SKM-1 treated with dmso at 0.1 percent for 144 hours (cell line): ENCODE measurements at regions not wholly inside any gene's neighbourhood (a gene's known extent, or its start where the extent isn't known, plus 50 kb on each side); places are given as distances from the start of the nearest gene placed in this dataset.
"Not testable (repeated sequence)": the region's sequence is repeated elsewhere in the genome, so short reads cannot be mapped to it uniquely, and the experiment has no call there.

Experiments used
- DNase-seq: peaks from one replicate; lab custom pipeline; 2025; ENCODE audit not compliant: unreplicated experiment; lab: John Stamatoyannopoulos, UW

DNA sequence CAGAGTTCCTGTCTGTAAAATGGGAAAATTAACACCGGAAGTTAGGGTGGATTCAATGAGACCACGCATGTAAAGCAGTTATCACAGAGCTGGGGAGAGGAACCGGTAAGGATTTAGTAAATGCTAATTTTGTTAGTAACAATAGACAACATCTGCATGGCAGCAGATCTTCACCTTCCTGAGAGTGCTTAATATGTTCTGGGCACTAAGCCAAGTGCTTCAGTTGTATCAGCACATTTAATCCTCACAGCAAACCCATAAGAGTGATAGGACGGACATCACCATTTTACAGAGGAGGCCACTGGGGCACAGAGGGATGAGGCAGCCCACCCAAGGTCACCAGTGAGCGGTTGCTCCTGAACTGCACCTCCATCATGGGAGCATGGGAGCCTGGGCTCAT, 189.4 kb downstream of the WNT5A start:
- DNase-seq = no peak

DNA sequence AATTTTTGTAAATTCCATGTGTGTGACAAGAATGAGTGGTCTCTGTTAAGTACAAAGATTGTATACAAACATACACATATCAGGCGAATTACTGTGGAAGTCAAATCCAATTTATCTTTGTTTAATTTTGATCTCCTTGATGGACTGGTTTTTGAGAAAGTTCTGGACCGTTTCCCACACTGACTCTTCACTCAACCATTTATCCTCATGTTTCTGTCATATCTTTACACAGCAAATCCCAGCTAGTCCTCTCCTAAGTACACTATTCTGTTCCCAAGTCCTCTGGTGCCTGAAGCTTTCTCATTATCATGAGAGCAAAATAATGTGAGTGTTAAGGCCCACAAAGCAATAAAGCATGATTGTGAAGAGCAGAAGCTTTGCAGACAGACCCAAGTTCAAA, 189.9 kb downstream of the WNT5A start:
- no peak for DNase-seq

DNA sequence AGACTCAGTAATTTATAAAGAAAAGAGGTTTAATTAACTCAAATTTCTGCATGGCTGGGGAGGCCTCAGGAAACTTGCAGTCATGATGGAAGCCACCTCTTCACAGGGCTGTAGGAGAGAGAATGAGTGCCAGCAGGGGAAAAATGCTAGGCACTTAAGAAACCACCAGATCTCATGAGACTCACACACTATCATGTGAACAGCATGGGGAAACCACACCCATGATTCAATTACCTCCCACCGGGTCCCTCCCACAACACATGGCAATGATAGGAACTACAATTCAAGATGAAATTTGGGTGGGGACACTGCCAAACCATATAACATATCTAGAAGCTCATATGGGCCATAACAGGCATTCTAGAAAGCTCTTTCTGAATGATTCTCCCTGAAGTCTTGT, 190.3 kb downstream of the WNT5A start:
- no peak for DNase-seq

DNA sequence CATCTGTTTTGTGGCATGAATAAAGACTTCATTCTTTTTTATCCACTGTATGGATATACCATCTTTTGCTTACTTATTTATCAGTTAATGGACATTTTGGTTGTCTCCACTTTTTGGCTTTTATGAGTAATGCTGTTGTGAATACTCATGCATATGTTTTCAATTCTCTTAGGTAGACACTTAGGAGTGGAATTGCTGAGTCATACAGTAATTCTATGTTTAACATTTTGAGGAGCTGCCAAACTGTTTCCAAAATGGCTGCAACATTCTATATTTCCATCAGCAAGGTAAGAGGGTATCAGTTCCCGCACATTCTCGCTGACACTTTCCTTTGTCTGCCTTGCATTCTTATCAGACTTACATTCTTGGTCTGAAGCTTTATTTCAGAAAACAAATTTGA, 191.1 kb downstream of the WNT5A start:
- no peak for DNase-seq

GRCh38 chr3:55294557-55294956, 192.5 kb downstream of the WNT5A start:
- DNase-seq = no peak

GRCh38 chr3:55292360-55292759, 194.7 kb downstream of the WNT5A start:
- no peak for DNase-seq

DNA sequence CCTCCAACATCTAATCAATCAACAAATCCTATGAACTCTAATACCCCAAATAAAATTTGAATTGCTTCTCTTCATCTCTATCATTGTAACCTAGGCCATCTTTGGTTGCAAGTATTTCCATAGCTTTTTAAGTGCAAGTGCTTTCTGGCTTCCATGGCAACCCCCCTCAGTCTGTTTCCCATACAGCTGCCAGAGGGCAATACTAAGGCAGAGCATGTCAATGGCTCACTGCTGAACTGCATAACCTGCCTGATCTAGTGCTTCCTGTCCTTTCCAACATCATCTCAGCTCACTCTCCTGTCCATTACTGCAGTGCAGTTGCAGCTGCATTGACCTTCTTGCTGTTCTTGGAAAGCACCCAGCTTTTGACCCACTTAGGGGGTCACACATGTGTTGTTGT, 198.4 kb downstream of the WNT5A start:
- no peak for DNase-seq

DNA sequence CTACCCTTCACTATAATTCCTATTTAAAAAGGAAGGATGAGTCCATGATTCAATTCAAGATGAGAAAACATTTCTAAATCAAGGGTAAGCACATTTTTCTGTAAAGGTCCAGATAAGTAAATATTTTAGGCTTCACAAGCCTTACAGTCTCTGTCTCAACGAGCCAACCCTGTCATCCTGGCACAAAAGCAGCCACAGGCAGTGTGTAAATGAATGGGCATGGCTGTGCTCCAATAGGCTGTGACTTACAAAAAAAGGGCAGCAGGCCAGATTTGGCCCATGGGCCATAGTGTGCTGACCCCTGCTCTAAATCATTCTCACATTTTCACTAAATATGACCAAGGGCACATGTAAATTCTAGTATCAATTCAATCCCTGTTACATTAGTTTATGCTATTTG, 200.4 kb downstream of the WNT5A start:
- no peak for DNase-seq

GRCh38 chr3:55285156-55285555, 201.9 kb downstream of the WNT5A start:
- DNase-seq = no peak

- no peak for DNase-seq
Measured at GRCh38 chr3:55283441-55283925, 203.6 kb downstream of the WNT5A start.

GRCh38 chr3:55282994-55283393, 204.1 kb downstream of the WNT5A start:
- DNase-seq = no peak

GRCh38 chr3:55272031-55272645, 215.0 kb downstream of the WNT5A start:
- DNase-seq = no peak

DNA sequence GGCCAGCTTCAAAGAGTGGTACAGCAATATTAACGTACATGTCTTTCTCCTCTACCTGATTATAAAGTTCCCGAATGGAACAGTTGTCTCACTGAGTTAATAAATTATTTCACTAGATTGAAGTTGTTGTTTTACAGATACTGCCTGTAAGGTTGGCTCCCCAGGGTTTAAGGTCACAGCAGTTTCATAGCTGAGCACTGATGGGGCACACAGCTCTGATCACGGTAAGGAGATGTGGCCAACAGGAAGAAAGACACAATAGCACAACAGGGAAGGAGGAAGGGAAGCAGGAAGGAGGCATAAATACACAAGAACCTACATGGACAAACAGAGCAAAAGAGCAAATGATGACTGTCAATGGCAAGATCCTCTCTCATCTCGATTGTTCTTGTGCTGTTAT, 215.6 kb downstream of the WNT5A start:
- DNase-seq = no peak

GRCh38 chr3:55270976-55271375, 216.1 kb downstream of the WNT5A start:
- no peak for DNase-seq

GRCh38 chr3:55269636-55270035, 217.5 kb downstream of the WNT5A start:
- DNase-seq = no peak

DNA sequence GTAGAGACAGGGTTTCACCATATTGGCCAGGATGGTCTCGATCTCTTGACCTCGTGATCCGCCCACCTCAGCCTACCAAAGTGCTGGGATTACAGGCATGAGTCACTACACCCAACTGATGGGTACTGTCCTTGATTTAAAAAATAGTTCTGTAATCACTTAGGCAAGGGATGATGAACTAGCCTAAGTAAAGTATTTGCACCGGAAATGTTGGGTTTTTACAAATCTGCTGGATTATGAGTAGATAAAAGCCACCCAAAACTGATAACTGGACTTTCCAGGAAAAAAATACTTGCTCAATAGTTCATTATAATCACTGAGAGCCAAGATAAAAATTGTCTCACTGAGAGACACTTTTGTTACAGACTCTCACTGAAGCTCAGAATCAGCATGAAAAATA, 218.0 kb downstream of the WNT5A start:
- no peak for DNase-seq

DNA sequence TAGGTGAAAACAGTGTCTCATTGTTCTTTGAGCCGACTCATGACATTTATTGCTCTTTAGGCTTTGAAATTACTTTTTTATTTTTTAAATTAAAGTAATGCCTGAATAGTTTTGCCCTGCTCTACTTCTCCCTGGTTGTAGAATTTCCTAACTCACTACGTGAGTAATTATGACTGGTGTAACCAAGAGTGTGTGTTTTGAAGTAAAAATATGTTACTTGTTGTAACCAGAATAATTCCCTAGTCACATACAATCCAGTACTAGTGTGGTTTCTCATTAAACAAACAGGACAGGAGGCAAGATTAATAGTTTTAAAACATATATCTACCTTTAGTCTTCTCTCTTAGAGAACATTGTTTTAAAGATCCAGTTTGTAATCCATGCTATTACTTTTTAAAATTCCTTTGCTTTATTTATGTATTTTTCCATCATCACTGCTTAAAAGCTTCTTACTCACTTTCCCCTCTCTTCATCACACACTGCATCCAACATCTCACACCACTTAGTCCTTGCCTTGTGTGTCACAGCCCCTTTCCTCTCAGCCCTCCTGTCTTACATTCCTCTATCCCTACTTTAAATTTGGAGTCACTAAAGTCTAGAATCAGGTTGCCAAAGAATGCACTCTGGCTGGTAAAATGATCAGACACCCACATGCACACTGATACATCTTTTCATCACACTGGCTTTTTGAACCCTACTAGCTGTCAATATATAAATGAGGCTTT, 219.7 kb downstream of the WNT5A start:
- no peak for DNase-seq

DNA sequence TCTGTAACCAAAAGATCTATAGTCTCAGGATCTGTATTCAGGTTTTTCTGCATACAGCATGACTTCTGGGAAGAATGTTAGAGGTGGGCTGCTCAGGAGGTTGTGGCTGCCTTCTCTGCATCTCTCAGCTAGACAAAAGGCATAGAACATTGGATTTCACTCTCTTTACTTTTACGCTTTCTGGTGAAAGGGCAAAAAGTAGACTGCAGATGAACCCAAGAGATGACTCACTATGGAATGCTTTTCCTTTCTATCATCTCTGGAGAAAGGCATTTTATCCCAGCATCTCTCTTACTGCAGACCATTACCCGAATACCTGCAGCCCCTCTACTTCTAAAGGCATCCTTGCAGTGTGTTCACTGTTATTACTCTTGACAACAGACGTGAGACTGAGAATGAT, 222.2 kb downstream of the WNT5A start:
- no peak for DNase-seq

- DNase-seq = no peak
Measured at GRCh38 chr3:55252921-55253320, 234.2 kb downstream of the WNT5A start.

- not testable (repeated sequence) for DNase-seq
Measured at GRCh38 chr3:55249156-55249555, 237.9 kb downstream of the WNT5A start.

DNA sequence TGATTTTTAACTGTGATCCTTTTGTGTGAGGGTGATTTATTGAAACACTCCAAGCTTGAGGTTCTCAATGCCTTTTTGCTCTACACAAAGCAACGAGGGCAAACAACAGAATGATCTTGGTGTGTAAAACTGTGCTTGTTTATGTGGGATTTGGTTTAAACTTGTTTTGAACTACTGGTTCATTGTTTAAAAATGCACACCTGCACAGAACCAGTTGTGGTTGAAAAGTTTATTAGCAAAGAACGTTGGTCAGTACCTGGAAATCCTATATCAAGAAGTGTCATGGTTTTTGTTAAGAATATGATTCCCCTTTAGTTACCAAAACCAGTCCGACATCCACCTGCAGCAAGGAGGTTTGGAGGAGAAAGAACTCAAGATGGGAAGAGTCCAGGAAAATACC, 239.4 kb downstream of the WNT5A start:
- no peak for DNase-seq

GRCh38 chr3:55246033-55246432, 241.1 kb downstream of the WNT5A start:
- no peak for DNase-seq

DNA sequence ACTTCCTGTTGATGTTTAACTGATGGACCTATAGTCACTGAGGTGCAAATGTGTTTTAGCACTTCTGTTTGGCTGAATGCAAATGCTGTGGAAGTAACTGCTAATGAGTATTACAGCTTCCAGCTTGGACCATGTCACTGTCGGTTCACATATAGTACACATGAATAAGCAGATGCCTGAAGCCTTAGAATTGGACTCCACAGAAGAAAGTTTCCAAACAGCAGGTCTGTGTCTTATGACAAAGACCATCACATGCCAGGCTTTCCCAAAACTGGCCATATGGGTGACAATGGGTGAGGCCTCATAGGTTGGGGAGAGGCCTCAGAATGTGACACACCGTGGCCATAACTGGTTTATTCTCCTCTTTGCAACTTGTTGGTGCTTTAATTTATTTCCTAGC, 241.8 kb downstream of the WNT5A start:
- DNase-seq = no peak
